Progenitor cell of endocrine pancreas (in vitro differentiated cells): ENCODE measurements at regions not wholly inside any gene's neighbourhood (a gene's known extent, or its start where the extent isn't known, plus 50 kb on each side); places are given as distances from the start of the nearest gene placed in this dataset.

Experiments used
- DNase-seq: peaks from one replicate; pipeline ENCODE4 v3.0.0; 2021; ENCODE audit warnings: low spot score; ENCODE audit not compliant: unreplicated experiment
- H3K27ac Mint-ChIP-seq: 2 replicates; pipeline ENCODE4 v1.8.0; 2021; ENCODE audit warnings: mild to moderate bottlenecking, moderate library complexity, mixed read lengths
- H3K27me3 Mint-ChIP-seq: 2 replicates; pipeline ENCODE4 v1.8.0; 2021; ENCODE audit warnings: mixed read lengths
- H3K36me3 Mint-ChIP-seq: 2 replicates; pipeline ENCODE4 v1.8.0; 2022; ENCODE audit warnings: mixed read lengths; ENCODE audit not compliant: insufficient read depth
- H3K4me1 Mint-ChIP-seq: 2 replicates; pipeline ENCODE4 v1.8.0; 2021; ENCODE audit warnings: low read depth, mixed read lengths
- H3K4me3 Mint-ChIP-seq: 2 replicates; pipeline ENCODE4 v1.8.0; 2021; ENCODE audit warnings: low read depth, mild to moderate bottlenecking, moderate library complexity, mixed read lengths
- H3K9me3 Mint-ChIP-seq: 2 replicates; pipeline ENCODE4 v1.8.0; 2021; ENCODE audit warnings: low read depth, mixed read lengths
- TF ChIP-seq, protein P1 (sequence below): fragments of 200-600 bp; sonication (generic); IDR thresholded peaks from one replicate; pipeline ENCODE4 v1.5.0; 2021; ENCODE audit warnings: antibody characterized with exemption, mild to moderate bottlenecking; ENCODE audit not compliant: unreplicated experiment

DNA sequence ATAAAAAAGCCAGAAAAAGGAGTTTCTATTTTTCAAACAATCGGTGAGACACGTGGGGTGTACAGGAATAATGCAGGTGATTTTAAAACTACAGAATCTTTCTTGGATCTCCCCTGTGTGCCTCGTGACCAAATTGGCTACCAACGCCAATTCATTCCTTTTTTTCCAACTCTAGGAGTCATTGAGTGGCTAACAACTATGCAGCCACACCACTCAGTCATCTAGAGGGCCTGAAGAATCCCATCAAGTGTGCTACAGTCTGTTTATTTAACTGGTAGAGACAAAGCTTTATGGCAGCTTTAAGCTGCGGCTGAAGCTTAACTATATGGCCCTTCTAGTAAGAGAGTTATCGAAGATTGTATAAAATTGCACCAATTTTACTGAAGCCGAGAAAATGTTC, 113.1 kb upstream of the NIPBL start:
- Mint-ChIP-seq H3K4me3 (no peak overlapping the region), H3K27me3 (peaks cover 9% of the 10 kb centered on the region), H3K4me1 (no peaks in the 10 kb centered on the region), H3K27ac (no peak overlapping the region), H3K36me3 (no peaks in the 10 kb centered on the region), H3K9me3 (peaks cover 13% of the 10 kb centered on the region)
- DNase-seq = no peak
- TF ChIP-seq, protein P1, sequence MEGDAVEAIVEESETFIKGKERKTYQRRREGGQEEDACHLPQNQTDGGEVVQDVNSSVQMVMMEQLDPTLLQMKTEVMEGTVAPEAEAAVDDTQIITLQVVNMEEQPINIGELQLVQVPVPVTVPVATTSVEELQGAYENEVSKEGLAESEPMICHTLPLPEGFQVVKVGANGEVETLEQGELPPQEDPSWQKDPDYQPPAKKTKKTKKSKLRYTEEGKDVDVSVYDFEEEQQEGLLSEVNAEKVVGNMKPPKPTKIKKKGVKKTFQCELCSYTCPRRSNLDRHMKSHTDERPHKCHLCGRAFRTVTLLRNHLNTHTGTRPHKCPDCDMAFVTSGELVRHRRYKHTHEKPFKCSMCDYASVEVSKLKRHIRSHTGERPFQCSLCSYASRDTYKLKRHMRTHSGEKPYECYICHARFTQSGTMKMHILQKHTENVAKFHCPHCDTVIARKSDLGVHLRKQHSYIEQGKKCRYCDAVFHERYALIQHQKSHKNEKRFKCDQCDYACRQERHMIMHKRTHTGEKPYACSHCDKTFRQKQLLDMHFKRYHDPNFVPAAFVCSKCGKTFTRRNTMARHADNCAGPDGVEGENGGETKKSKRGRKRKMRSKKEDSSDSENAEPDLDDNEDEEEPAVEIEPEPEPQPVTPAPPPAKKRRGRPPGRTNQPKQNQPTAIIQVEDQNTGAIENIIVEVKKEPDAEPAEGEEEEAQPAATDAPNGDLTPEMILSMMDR = no peak

DNA sequence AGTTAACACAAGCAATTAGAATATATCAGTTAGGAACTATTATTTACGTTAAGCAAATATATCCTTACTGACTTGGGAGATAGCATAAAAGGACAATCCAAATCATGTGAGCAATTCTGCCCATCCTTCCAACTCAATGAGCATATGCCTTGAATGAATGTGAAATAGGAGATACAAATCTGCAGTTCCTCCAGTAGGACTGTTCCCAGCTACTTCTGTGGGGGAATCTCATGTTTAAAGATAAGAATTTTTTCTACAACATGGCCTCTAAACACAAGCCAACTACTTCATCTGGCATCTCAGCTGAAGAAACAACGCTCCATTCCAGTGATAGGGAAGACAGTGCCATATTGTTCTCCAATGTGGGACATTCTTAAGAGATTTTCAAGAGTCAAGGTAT, 110.7 kb upstream of the NIPBL start:
- Mint-ChIP-seq H3K4me1 (peaks cover 3% of the 10 kb centered on the region), H3K9me3 (peaks cover 14% of the 10 kb centered on the region), H3K36me3 (no peaks in the 10 kb centered on the region), H3K27ac (no peak overlapping the region), H3K4me3 (no peak overlapping the region), H3K27me3 (peaks cover 5% of the 10 kb centered on the region)
- no peak for DNase-seq
- TF ChIP-seq, protein P1 = no peak

DNA sequence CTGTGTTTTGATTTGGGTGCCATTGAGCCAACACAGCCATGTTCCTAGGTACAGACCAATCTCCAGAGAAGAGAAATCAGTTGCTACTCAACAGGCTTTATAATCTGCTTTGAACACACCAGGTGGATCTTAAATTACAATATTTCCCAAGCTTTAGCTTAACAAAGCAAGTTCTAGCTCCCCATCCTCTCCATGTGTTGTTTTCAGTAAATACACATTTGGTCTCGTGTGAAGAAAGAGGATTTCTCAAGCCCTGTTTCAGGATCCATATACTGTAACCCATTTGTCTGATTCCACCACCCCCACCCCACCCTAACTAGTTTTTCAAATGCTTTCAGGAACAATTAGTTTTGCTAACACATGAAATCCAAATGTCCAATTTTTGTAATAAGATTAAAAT, 109.6 kb upstream of the NIPBL start:
- H3K27ac Mint-ChIP-seq = no peak overlapping the region
- no peak for DNase-seq
- H3K27me3 Mint-ChIP-seq = no peaks in the 10 kb centered on the region
- H3K36me3 Mint-ChIP-seq = no peaks in the 10 kb centered on the region
- TF ChIP-seq, protein P1 = no peak
- H3K4me1 Mint-ChIP-seq = peaks cover 3% of the 10 kb centered on the region
- peaks cover 14% of the 10 kb centered on the region for H3K9me3 Mint-ChIP-seq
- no peak overlapping the region for H3K4me3 Mint-ChIP-seq

DNA sequence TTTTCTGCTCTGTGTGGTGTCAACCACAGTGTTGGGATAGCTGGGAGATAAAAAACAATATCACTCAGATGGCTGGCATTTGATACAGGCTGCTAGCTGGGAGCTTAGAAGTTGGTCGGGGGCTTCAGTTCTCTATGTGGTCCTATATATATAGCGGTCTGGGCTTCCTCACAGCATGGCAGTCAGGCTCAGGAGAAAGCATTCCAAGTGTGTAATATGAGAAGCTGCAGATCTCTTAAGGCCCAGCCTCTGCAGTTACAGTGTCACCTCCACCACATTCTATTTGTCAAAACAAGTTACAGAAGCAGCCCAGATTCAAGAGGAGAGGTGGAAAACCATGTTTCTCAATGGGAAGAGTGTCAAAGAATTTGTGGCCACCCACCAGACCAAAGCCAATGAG, 108.1 kb upstream of the NIPBL start:
- TF ChIP-seq, protein P1 = no peak
- peaks cover 14% of the 10 kb centered on the region for H3K9me3 Mint-ChIP-seq
- H3K27ac Mint-ChIP-seq = no peak overlapping the region
- no peak for DNase-seq
- no peak overlapping the region for H3K4me3 Mint-ChIP-seq
- no peaks in the 10 kb centered on the region for H3K36me3 Mint-ChIP-seq
- no peaks in the 10 kb centered on the region for H3K27me3 Mint-ChIP-seq
- peaks cover 3% of the 10 kb centered on the region for H3K4me1 Mint-ChIP-seq

DNA sequence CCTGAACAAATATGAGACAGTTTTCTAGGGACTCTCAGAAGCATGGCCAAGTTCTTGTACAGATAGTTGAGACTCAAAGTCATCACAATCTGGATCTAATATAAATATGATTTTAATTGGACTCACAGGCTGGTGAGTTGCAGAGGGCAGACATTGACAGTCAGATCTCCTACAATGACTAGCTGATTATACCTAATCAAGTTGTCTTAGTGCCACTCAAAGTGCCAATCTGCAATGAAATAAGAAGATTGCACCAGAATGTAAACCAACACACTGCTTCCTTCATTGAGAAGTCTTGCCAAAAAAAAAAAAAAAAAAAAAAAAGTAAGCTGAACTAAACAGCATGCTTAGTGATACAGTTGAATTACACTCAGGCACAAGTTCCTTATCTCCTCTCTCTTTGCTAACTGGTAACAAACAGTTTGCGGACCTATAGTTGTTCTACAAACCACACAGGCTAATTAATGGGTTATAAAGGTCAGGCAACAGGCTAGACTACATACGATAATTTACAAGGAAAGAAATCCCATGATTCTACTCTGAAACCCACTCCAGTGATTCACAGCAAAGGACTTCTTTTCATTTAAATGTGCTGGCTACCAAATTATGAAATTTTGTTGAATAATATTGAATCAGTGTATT, 107.3 kb upstream of the NIPBL start:
- no peaks in the 10 kb centered on the region for H3K36me3 Mint-ChIP-seq

More for the DNA sequence above, 107.3 kb upstream of the NIPBL start:
- TF ChIP-seq, protein P1 = no peak
- Mint-ChIP-seq H3K27ac (no peak overlapping the region), H3K4me3 (no peak overlapping the region), H3K9me3 (peaks cover 14% of the 10 kb centered on the region), H3K4me1 (peaks cover 3% of the 10 kb centered on the region), H3K27me3 (no peaks in the 10 kb centered on the region)
- no peak for DNase-seq
